ENCODE measurements at regions not wholly inside any gene's neighbourhood (a gene's known extent, or its start where the extent isn't known, plus 50 kb on each side); places are given as distances from the start of the nearest gene placed in this dataset.

DNA sequence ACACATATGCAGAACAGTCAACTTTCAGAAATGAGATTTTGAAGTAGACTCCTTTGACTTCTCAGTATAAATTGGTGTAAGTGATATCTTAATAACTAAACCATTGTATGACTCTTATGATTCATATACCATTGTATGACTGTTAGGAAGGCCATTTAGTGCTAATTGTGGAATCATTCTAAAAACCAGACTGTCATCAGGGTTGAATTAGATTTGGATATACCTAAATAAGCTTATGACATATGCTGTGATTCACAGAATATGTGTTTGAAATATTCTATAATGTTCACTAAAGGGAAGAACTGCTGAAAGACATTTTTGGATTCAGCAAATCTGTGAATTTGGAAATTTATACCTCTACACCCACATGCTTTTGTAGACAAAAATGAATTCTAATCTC is 438.1 kb downstream of the MDFIC start:
- no peaks in the 10 kb centered on the region for H3K9me3 Mint-ChIP-seq (ENCODE audit: low read depth)
- H3K27ac Mint-ChIP-seq, result no peak overlapping the region
- no peak for DNase-seq
- H3K4me3 Mint-ChIP-seq, result no peak overlapping the region
- CTCF ChIA-PET, result no interaction called here
- H3K27me3 Mint-ChIP-seq, result no peaks in the 10 kb centered on the region
- H3K36me3 Mint-ChIP-seq (ENCODE audit: low read depth), result no peaks in the 10 kb centered on the region
- intact Hi-C loops (cut with DNase I, micrococcal nuclease), result no loop called here
- ATAC-seq, result peak; percentile 12
- POLR2A ChIA-PET, result no interaction called here
- no peaks in the 10 kb centered on the region for H3K4me1 Mint-ChIP-seq

DNA sequence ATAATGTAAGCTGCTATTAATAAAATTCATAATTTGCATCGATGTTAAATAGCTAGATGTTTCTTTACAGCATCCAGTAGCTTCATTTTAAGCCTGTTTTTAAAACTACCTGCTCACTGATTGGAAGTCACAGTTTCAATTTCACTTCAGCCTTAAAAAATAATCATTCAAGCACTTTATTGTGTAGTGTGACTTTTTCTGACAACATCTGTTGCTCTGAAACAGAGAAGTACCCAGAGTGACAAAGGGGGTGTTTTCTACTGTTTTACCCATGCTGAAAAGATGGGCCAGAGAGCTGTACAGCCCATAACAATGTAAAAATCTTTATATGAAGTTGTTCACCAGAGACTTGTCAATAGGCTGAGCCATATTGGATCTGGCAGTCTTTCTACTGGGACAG is 437.2 kb downstream of the MDFIC start:
- ChIA-PET POLR2A (no interaction called here), CTCF (interaction anchor here (0.6 kb wide), 1 partner anchor 105 kb away, joined by 3 read pairs; no protein-coding TSS in a partner anchor)
- no peaks in the 10 kb centered on the region for H3K36me3 Mint-ChIP-seq (ENCODE audit: low read depth)
- intact Hi-C loops (cut with DNase I, micrococcal nuclease), result no loop called here
- ATAC-seq (no peak), DNase-seq (no peak)
- no peak overlapping the region for H3K4me3 Mint-ChIP-seq
- H3K4me1 Mint-ChIP-seq, result no peaks in the 10 kb centered on the region
- H3K27me3 Mint-ChIP-seq, result peaks cover 1% of the 10 kb centered on the region
- no peaks in the 10 kb centered on the region for H3K9me3 Mint-ChIP-seq (ENCODE audit: low read depth)
- H3K27ac Mint-ChIP-seq, result no peak overlapping the region

DNA sequence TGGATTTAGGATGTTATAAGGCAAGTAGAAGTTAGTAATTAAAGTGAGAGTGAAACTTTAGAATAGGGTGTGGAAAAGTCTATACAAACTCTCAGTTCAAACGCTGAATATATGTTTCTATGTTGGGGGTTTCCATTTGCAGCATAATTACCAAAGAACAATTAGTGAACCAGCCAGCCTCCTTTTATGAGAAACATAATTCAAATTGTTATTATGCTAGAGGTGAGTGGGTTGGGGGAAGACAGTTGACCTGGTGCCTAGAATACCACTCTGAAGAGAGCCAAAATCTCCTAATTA is 435.8 kb downstream of the MDFIC start:
- no peak overlapping the region for H3K4me3 Mint-ChIP-seq
- H3K9me3 Mint-ChIP-seq (ENCODE audit: low read depth), result no peaks in the 10 kb centered on the region
- intact Hi-C loops (cut with DNase I, micrococcal nuclease), result no loop called here
- H3K36me3 Mint-ChIP-seq (ENCODE audit: low read depth), result no peaks in the 10 kb centered on the region
- H3K4me1 Mint-ChIP-seq, result no peaks in the 10 kb centered on the region
- DNase-seq (no peak), ATAC-seq (no peak)
- ChIA-PET CTCF (interaction anchor here (1.0 kb wide), 1 partner anchor 34 kb away, joined by 3 read pairs; no protein-coding TSS in a partner anchor), POLR2A (no interaction called here)
- H3K27me3 Mint-ChIP-seq, result peaks cover 1% of the 10 kb centered on the region
- H3K27ac Mint-ChIP-seq, result no peak overlapping the region

DNA sequence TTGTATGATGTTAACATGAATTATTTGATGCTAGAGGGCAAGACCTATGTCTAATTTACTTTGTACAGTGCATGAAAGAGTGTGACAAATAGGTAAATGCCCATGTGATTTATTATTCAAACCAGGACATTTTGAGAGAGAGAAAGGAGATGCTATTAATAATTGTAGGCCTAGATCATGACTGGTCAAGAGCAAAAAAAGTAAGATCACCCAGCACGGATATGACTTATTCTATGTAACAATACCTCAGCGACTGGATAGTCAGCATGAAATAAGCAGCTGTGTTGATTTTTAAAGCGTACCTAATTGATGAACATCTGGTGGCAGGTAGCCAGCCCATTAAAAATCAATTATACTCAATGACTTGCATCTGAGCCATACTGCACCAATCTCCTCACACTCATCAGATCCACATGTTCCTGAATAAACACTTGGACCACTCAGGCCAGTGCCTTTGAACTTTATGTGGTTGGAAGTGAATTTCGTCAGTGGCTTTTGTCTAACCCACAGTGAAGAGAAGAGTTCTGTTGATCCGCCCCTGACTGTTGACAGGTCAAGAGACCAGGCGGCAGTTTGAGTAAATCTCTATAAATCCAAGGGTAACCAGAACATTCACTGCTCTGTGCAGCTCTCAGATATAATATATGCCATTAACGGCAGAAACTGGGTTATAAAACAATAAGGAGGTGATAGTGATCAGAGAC is 435.3 kb downstream of the MDFIC start:
- CTCF ChIA-PET, result interaction anchor here (1.0 kb wide), 1 partner anchor 553 kb away, joined by 3 read pairs; no protein-coding TSS in a partner anchor
- no peaks in the 10 kb centered on the region for H3K36me3 Mint-ChIP-seq (ENCODE audit: low read depth)
- no peaks in the 10 kb centered on the region for H3K4me1 Mint-ChIP-seq
- H3K27ac Mint-ChIP-seq, result no peak overlapping the region
- DNase-seq (no peak), ATAC-seq (no peak)
- H3K27me3 Mint-ChIP-seq, result peaks cover 4% of the 10 kb centered on the region
- intact Hi-C loops (cut with DNase I, micrococcal nuclease), result no loop called here
- POLR2A ChIA-PET, result no interaction called here
- H3K4me3 Mint-ChIP-seq, result no peak overlapping the region
- no peaks in the 10 kb centered on the region for H3K9me3 Mint-ChIP-seq (ENCODE audit: low read depth)

DNA sequence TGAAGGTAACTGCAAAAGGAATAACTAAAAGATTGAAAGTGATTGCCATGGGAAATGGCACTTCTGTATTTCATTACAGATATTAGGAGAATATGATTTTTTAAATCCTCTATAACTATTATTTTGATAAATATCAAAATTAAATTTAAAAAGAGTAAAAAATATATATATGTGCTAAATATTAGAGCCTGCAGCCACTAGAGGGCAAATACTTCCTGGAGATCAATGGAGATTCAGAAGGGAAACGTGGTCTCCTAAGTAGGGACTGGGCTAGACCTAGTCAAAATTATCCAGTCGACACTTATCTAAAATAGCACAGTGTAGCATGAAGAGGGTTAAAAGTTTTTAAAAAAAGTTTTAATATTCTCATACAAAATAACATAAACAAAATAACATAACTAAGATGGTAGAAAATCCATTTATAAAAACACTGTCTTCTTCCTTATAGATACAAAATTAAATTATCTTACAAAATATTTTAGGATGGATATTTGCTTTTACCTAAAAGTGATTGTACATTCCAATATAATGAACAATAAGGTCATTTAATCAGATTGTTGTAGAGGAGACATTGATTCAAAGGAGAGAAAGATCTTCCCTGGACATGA is 434.3 kb downstream of the MDFIC start:
- intact Hi-C loops (cut with DNase I, micrococcal nuclease), result no loop called here
- H3K4me1 Mint-ChIP-seq, result no peaks in the 10 kb centered on the region
- no peak overlapping the region for H3K27ac Mint-ChIP-seq
- peaks cover 6% of the 10 kb centered on the region for H3K27me3 Mint-ChIP-seq
- ChIA-PET CTCF (interaction anchor here (1.0 kb wide), 1 partner anchor 554 kb away, joined by 3 read pairs; no protein-coding TSS in a partner anchor), POLR2A (no interaction called here)
- no peaks in the 10 kb centered on the region for H3K9me3 Mint-ChIP-seq (ENCODE audit: low read depth)
- no peak overlapping the region for H3K4me3 Mint-ChIP-seq
- DNase-seq (no peak), ATAC-seq (no peak)
- no peaks in the 10 kb centered on the region for H3K36me3 Mint-ChIP-seq (ENCODE audit: low read depth)

DNA sequence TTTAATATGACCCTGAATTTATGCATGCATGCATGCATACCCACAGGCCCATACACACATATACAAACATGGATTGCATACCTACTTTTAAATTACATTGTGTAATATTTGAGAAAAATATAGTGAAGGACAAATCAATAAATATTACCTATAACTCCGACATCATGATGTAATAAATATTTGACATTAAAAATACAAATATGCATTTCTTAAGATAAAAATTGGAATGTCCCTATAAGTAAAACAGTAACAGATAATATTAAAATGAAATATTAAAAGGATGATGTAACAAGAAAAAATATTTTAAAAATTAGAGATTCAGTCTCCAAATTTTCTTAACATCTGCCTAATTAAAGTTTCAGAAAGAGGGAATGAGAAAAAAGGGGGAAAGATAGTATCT is 433.0 kb downstream of the MDFIC start:
- ATAC-seq (no peak), DNase-seq (no peak)
- H3K9me3 Mint-ChIP-seq (ENCODE audit: low read depth), result no peaks in the 10 kb centered on the region
- CTCF ChIA-PET, result no interaction called here
- no peak overlapping the region for H3K4me3 Mint-ChIP-seq
- H3K27me3 Mint-ChIP-seq, result peaks cover 6% of the 10 kb centered on the region
- H3K27ac Mint-ChIP-seq, result no peak overlapping the region
- intact Hi-C loops (cut with DNase I, micrococcal nuclease), result no loop called here
- H3K36me3 Mint-ChIP-seq (ENCODE audit: low read depth), result no peaks in the 10 kb centered on the region
- POLR2A ChIA-PET, result no interaction called here
- H3K4me1 Mint-ChIP-seq, result no peaks in the 10 kb centered on the region

DNA sequence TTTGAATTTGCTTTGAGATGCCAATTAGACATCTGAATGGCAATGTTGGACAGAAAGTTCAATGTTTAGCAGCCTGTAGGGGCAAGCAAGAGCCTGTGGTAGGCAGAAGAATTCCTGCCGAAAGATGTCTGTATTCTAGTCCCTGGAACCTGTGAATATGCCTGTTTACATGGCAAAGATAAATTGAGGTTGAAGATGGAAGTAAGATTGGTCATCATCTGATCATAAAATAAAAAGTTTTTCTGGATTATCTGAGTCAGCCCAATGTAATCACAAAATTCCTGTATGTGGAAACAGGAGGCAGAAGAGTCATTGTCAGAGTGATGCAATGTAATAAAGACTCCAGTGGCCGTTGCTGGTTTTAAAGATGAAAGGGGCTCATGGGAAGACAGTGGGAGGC is 430.5 kb downstream of the MDFIC start:
- Mint-ChIP-seq H3K36me3 (ENCODE audit: low read depth) (no peaks in the 10 kb centered on the region), H3K4me1 (no peaks in the 10 kb centered on the region), H3K9me3 (ENCODE audit: low read depth) (no peaks in the 10 kb centered on the region), H3K27ac (no peak overlapping the region), H3K27me3 (peaks cover 6% of the 10 kb centered on the region), H3K4me3 (no peak overlapping the region)
- DNase-seq (no peak), ATAC-seq (no peak)
- ChIA-PET CTCF (interaction anchor here (1.0 to 1.4 kb wide), 2 partner anchors 9 to 10 kb away, joined by 3 to 4 read pairs; no protein-coding TSS in a partner anchor), POLR2A (no interaction called here)
- intact Hi-C loops (cut with DNase I, micrococcal nuclease), result no loop called here

DNA sequence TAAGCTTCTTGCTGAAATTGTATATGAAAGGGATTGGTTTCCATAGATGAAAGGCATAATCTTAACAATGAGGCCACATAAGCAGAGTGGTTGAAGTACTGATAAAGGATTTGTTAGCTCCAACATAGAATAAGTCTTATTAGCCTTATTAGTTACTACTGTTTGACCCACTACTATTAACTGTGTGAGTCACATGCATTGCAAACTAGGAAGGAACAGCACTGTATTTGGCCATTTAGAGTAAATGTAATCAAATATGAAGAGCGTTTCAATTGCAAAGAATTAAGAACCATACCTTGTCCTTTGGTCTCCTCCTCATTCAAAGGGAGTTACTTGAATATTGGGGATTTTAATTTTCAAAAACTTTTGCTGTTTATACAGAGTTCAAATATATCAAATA is 428.9 kb downstream of the MDFIC start:
- ChIA-PET POLR2A (no interaction called here), CTCF (interaction anchor here (1.4 to 1.5 kb wide), 2 partner anchors 11 to 37 kb away, joined by 3 to 5 read pairs; no protein-coding TSS in a partner anchor)
- Mint-ChIP-seq H3K27me3 (peaks cover 8% of the 10 kb centered on the region), H3K4me3 (no peak overlapping the region), H3K4me1 (no peaks in the 10 kb centered on the region), H3K36me3 (ENCODE audit: low read depth) (no peaks in the 10 kb centered on the region), H3K9me3 (ENCODE audit: low read depth) (no peaks in the 10 kb centered on the region), H3K27ac (no peak overlapping the region)
- DNase-seq (no peak), ATAC-seq (no peak)
- intact Hi-C loops (cut with DNase I, micrococcal nuclease), result no loop called here

DNA sequence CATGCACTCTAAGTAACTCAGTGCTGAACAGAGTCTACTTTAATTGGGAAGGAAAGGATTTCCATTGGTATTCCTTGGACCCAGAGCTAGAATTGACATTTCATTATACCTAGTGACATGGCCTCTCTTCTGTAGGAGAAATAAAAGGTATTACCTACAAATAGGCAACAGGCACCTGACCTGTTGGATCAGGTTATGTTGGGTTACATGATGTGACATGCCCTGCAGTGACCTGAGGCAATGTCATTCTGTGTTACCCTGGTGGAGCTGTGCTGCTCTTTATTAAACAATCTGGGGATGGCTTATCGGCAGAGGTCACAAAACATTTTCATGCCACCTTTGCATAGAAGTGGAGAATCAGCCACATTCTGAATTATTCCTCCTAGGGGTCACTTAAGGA is 427.7 kb downstream of the MDFIC start:
- CTCF ChIA-PET, result interaction anchor here (1.5 kb wide), 1 partner anchor 36 kb away, joined by 3 read pairs; no protein-coding TSS in a partner anchor
- no peak overlapping the region for H3K27ac Mint-ChIP-seq
- H3K9me3 Mint-ChIP-seq (ENCODE audit: low read depth), result no peaks in the 10 kb centered on the region
- no peaks in the 10 kb centered on the region for H3K4me1 Mint-ChIP-seq
- H3K36me3 Mint-ChIP-seq (ENCODE audit: low read depth), result no peaks in the 10 kb centered on the region
- peaks cover 10% of the 10 kb centered on the region for H3K27me3 Mint-ChIP-seq
- ATAC-seq (no peak), DNase-seq (no peak)
- intact Hi-C loops (cut with DNase I, micrococcal nuclease), result no loop called here
- no peak overlapping the region for H3K4me3 Mint-ChIP-seq
- POLR2A ChIA-PET, result no interaction called here

DNA sequence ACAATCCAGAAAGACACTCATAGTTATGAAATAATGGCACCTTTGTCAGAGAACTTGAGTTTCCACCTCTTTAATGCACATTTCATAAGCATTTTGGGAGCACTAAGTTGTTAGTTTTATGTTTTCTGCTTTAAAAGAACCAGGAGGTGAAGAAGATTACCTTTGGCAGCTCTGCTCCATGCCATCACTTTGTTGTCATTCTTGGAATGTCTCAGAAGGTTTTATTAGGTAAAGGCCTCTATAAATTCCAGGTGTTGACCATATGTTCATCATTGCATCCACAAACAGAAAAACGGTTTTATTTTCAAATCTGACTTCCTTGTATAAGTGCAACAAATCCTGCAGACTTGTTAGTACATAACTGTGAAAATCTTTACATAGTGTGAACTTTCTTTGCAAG is 424.8 kb downstream of the MDFIC start:
- H3K27ac Mint-ChIP-seq, result no peak overlapping the region
- intact Hi-C loops (cut with DNase I, micrococcal nuclease), result no loop called here
- no peaks in the 10 kb centered on the region for H3K9me3 Mint-ChIP-seq (ENCODE audit: low read depth)
- ChIA-PET POLR2A (no interaction called here), CTCF (no interaction called here)
- no peak for DNase-seq
- H3K4me3 Mint-ChIP-seq, result no peak overlapping the region
- peaks cover 6% of the 10 kb centered on the region for H3K27me3 Mint-ChIP-seq
- H3K36me3 Mint-ChIP-seq (ENCODE audit: low read depth), result no peaks in the 10 kb centered on the region
- H3K4me1 Mint-ChIP-seq, result no peaks in the 10 kb centered on the region
- ATAC-seq, result no peak

DNA sequence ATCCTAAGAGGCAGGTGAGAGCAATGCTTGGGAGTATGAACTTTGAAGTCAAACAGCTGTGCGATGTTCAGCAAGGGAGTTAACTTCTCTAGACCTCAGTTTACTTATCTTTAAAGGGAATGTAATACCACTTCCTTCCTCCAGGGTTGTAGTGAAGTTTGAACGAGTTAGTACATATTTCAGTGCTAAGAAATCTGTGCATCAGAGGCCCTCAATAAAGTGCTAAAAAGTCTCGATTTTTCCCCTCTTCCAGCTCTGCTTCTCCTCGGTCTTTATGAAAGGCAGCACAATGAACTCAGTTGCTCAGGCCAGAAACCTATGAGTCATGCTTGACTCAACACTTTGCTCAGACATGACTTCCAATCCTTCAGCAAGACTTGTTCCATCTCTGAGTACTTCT is 418.9 kb downstream of the MDFIC start:
- ChIA-PET POLR2A (no interaction called here), CTCF (interaction anchor here (0.9 kb wide), 1 partner anchor 13 kb away, joined by 4 read pairs; no protein-coding TSS in a partner anchor)
- peaks cover 9% of the 10 kb centered on the region for H3K27me3 Mint-ChIP-seq
- peak; percentile 61 for ATAC-seq
- no peaks in the 10 kb centered on the region for H3K9me3 Mint-ChIP-seq (ENCODE audit: low read depth)
- DNase-seq, result no peak
- peaks cover 3% of the 10 kb centered on the region for H3K4me1 Mint-ChIP-seq
- H3K4me3 Mint-ChIP-seq, result no peak overlapping the region
- no peaks in the 10 kb centered on the region for H3K36me3 Mint-ChIP-seq (ENCODE audit: low read depth)
- intact Hi-C loops (cut with DNase I, micrococcal nuclease), result no loop called here
- H3K27ac Mint-ChIP-seq, result no peak overlapping the region

DNA sequence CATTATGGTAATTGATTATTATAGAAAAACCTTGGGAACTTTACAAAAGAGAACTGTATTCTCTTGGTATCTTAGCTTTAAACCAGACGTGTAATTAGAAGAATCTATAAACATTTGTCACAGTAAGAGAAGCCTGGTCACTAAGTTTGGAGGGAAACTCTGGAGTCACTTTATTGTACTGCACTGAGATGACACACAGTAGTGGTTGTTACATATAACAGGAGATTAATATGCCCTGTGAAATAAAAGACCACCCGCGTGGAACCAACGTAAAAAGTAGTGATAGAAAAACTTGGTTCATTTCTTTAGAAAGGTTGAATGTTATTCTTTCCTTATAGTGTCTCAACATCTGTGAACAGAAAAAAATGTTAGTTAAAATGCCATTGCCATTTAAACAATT is 416.1 kb downstream of the MDFIC start:
- H3K9me3 Mint-ChIP-seq (ENCODE audit: low read depth), result no peaks in the 10 kb centered on the region
- peaks cover 3% of the 10 kb centered on the region for H3K4me1 Mint-ChIP-seq
- H3K27me3 Mint-ChIP-seq, result peaks cover 5% of the 10 kb centered on the region
- DNase-seq (no peak), ATAC-seq (no peak)
- H3K36me3 Mint-ChIP-seq (ENCODE audit: low read depth), result no peaks in the 10 kb centered on the region
- intact Hi-C loops (cut with DNase I, micrococcal nuclease), result no loop called here
- H3K27ac Mint-ChIP-seq, result no peak overlapping the region
- CTCF ChIA-PET, result no interaction called here
- no peak overlapping the region for H3K4me3 Mint-ChIP-seq
- POLR2A ChIA-PET, result no interaction called here
